ENCODE measurements at regions not wholly inside any gene's neighbourhood (a gene's known extent, or its start where the extent isn't known, plus 50 kb on each side); places are given as distances from the start of the nearest gene placed in this dataset.
A peak's percentile ranks its signal among the peaks of the same experiment; 100 is the strongest.
"Not testable (repeated sequence)": the region's sequence is repeated elsewhere in the genome, so short reads cannot be mapped to it uniquely, and the experiment has no call there.

DNA sequence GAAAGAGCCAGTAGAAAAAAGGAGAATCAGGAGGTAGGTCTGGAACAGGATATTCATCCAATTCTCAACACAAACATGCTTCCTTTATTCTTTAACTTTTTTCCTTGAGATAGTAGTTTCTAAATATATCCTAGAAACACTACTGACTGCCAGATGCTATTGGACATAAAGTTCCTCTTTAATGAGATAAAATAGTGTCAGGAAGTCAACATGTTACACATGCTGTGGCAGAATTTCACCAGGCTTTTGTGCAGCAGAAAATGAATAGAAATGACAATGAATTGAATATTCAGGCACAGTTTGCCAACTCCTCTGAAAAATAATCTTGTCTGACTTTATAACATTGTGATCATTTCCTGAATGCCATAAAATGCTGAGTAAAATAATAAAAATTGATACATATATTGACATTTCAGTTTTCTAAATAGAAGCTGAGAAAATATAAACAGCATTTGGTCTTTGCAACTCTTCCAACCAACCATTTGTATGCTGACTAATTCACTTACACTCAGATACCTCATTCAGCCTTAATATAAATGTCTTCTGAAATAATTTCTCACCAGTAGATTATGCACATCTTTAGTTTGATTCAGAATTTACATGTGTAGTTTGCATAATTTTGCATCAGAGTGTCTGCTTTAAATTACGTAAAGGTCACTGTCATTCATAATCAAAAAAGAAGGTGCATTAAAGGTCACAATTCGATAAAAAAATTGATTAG, 486.1 kb upstream of the ADGRL2 start:
- DNase-seq: no peak

DNA sequence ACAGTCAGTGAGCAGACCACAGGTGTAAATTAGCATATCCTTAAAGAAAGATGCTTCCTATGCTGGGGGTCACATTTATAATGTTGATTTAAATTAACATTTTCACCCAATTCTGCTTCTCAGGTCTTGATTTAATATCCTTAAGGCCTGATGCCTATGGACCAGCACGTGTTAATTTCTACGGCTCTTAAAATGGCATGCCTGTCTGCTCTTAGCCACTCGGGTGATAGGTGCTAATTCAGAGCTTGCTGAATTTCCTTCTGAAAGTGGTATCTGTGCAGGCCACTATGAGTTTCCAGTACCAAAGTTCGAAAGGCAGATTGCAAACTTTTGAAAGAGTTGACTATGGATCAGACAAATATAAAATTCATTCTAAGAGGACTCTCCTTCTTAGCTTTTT, 487.4 kb upstream of the ADGRL2 start:
- DNase-seq: no peak

DNA sequence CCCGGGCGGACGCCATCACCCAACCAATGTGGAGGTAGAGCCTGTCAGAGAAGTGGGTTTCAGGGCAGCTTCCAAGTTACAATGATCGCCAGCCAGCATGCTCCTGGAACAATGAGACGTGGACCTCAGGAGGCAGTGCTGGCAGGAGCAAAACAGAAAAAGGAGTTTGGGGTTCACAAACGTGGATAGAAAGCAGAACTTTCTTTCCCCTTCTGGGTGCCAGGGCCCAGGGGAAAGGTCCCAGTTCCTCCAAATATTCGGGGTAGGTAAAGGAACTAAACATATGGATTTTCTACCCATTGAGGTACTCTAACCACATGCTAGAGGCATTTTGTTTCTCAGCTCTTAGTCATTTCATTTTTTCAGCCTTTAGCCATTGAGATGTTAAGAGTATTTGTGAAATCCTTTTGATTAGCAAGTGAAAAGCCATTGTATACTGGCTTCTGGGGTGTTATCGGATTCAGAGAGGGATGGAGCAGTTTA, 488.4 kb upstream of the ADGRL2 start:
- no peak for DNase-seq

DNA sequence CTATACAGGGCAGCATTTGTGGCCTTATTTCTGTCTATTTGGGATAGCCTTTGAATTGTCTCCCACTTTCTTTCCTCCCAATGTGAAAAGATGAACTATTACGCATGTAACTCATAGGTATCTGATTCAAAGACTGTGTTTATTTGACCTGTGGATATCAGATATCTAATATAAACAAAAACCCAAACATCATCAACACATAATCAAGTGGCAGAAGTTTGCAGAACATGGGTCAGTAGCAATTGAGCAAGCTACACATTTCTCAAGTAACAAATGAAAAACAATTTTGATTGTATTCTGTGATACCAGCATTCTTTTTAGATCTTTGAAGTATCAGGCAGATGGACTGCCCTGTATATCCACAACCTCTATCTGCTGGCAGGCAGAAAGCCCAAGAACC, 490.5 kb upstream of the ADGRL2 start:
- DNase-seq: no peak

DNA sequence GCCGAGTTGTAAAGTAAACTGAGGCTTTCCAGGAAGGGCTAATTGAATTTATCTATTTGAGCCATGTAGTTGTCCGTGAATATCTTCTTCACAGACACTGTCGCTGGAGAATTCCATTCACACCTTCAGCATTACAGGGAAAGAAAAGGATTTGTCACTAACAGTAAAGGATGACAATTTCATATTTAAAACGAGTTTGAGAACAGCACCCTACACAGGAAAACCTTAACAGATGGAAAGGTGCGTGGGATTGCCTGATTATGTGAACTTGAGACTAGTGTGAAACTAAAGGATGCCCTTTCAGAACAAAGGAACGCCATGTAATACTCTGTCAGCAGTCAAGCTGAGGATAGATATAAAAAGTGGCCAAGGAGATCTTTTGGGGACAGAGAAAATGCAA, 492.5 kb upstream of the ADGRL2 start:
- DNase-seq: no peak

DNA sequence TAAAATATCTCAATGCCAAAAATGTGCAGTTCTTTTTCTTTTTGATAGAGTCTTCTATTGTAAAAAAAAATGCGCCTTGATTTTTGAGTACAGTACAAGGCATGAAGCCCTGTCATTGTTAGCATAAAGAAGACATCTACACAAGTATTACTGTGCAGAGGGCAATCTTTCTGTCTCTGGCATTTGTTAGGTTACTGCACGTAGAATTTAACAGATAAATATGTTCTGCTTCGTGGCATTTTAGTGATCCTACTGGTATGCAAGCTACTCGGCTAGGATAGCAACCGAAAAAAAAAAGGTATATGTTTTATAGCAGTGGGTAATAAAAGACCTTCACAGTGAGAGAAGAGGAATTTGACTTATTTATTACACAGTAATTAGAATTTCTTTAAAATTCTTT, 492.9 kb upstream of the ADGRL2 start:
- DNase-seq: no peak

DNA sequence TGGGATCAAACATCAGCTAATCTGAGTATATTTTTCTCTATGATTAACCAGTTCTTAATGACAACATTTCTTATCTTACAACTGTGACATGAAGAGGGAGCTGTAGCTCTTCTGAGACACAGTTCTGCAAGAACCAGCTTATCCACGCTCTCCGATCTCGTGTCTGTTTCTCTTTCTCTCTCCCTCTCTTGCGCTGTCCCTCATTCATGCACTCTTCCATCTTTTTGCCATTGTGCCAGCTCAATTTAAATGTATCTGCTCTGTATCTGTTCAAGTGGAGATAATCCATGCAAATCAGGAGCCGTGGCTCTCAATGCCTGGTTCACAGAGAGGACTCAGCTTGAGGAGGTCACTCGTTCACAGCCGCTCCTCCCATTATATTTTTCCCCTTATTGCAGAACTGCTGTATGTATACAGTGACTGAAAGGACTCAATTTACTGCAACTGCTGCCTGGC, 494.7 kb upstream of the ADGRL2 start:
- DNase-seq: peak; percentile 36 to 53

DNA sequence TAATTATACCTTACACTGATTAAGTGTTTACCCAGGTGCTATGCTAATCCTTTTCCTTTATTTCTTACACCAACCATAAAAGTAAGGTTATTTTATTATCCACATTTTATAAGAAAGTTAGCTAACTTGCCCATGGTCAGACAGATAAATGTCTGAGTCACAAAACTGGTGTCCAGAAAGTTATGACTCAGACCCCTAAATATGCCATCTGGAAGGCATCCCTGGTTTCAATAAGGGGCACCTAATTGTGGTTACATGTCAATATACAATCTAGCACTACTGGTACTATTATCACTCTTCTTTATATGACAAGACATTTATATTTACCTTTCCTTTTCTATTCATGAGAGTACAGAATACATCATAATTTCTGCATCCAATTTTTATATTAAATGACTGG, 496.5 kb upstream of the ADGRL2 start:
- no peak for DNase-seq

DNA sequence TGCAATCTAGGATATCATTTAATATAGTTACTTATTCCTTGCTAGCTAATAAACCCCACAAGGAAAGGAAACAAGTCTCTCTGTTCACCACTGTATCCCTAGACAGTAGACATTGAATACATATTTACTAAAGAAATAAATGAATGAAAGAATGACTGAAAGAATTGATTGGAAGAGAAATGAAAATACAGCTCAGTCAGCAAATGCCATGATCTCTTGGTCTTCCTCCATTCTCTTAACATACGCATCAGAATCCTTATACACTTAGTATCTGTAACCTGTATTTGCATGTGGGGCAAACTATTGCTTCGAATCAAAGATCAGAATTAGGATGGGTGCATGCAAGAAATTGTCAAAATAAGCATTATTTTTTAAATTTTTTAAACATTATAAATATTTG, 500.8 kb upstream of the ADGRL2 start:
- no peak for DNase-seq

DNA sequence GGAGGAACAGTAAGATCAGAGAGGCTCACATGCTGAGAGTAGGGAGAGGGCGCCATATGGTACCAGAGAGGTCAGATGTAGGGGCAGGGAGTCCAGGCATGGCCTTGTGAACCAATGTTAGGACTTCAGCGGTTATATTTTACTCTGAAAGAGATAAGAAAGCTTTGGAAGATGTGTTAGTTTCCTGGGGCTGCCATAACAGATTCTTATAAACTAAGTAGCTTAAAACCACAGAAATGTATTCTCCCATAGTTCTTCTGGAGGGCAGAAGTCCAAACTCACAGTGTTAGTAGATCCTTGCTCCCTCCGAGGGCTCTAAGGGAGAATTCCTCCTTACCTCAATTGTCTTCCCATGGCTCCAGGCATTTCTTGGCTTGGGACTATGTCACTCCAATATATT, 502.5 kb upstream of the ADGRL2 start:
- no peak for DNase-seq

DNA sequence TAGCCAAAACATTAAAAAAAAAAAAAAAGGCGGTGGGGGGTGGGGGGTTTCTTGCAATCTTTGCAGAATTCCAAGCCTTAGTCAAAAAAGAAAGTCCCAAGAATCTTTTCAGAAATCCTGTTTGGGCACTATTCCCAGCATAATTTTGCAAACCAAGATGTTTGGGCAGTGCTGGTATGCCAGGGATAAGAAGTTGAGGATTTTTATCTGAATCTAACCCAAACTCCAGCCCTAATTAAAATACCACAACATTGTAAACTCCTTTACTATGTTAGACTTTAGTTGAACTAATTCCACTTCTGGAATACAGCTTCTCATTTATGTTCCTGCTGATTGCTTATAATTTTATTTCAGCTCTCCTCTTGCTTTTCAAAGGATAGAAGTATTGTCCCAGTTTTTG, 504.1 kb upstream of the ADGRL2 start:
- DNase-seq: no peak

DNA sequence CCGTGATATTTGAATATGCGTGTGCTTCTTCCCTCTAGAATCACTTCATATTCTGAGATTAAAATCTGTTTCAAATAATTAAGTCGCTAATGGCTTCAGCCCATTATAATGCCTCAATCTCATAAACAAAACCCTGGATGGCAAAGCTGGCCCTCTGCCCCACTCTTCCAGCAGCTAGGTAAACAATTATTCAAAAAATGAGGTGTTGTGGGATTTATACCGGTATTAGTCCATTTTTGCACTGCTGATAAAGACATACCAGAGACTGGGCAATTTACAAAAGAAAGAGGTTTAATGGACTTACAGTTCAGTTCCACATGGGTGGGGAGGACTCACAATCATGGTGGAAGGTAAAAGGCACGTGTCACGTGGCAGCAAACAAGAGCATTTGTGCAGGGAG, 510.4 kb upstream of the ADGRL2 start:
- no peak for DNase-seq

DNA sequence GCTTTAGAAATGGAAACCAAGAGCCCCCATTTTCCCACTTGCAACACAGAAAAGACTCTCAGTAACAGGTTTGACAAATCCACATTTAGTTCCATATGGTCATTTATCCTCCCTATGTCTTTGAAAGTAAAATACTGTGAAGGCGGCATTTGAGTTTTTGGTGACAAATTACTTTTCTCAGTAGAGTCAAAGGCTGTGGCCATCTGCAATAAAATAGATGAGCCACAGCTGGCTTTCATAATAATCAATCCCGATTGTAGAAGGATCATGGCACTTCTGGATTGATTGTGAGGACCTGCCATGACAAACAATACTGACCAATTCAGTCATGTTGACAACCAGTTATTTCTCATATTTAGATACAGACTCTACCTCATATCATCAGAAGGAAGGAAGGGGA, 512.0 kb upstream of the ADGRL2 start:
- no peak for DNase-seq

DNA sequence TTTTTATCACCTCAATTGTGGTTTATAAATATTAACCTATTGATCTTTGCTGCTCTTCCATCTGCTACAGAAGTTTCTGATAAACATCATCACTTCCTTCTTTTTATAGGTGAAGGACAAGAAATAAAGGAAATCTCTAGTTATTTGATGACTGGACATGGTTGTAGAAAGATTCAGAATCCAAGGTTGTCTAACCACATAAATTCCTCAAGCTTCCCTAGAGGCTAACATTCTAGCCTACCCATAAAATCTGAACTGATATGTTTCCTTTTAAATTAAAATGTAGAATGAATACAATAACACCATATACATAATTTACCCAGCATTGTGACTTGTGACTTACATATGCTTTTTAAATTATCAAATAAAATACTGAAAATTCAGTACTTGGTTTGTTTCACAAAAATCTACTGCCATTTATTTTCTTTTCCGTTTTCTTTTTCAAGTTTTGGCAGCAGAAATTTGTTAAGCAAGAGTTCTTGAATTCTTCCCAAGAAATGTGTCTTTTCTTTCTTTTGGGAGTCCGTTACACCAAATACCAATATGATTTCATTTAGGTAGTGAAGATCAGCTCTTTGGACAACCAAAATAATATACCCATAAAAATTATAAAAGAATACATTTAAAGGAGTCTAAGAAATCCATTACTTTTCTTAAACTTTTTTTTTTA, 513.2 kb upstream of the ADGRL2 start:
- no peak for DNase-seq

DNA sequence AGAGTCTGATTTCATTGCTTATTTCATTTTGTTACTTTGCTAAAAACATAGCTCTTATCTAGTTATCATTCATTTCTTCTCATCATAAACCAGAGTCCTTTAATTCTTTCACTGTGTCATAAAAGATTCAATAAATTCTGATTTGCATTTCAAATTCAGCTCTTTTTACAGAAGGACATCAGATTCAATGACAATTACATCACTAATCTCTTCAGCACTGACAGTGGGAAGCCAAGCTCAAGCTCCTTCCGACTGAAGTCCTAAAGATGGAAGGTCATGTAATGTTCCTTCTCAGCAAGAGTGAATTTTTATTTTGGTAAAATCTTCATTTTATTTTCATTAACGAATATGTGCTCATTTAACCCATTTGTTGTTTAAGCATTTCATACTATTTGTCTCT, 530.7 kb upstream of the ADGRL2 start:
- no peak for DNase-seq

DNA sequence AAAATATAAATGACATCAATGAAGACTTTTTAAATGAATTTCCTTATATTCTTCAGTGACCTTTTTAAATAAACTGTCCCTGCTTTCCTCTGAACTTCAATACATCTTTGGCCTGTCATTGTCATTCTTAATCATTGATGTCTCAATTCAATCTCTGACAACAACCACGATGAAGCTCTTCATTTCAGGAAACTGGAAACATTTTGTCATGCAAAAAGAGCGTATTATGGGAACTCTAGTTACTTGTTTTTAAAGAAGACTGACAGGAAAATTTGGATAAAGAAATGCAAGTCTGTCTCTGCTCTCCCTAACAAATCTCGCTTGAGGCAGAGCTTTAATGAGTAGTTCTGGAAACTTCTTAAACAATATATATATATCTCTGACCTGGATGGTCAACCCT, 535.8 kb upstream of the ADGRL2 start:
- no peak for DNase-seq

DNA sequence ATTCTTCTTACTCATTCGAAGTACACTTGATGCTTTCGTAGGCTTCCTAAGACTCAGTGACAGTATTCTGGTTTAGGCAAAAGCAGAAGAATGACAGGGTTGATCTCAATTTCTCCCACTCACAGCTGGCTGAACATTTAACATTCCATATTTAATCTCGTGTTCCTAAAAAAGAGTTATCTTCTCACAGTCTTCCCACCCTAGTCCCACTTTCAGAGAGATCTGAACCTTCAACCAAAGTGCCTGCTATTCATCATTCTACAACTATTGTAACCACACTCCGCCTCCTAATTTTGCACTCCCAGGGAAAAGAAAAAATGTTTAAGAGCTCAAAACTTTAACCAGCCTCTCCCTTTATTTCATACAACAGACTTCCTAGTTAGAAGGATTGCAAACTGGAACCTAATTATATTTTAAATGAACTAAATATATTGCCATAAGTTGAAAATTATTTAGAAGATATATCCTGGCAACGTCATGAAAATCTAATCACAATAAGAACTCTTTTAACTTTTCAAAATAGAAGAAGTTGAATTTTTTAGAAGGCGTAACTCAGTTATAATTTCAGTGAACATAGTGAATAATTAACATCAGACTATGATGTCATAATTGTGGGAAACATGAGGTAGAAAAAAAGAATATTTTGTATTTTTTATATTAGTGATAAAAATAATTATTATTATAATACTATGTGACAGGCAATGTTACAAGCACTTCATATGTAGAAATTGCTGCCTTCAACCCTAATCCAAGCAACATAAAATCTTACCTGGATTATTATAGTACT, 540.9 kb upstream of the ADGRL2 start:
- no peak for DNase-seq

DNA sequence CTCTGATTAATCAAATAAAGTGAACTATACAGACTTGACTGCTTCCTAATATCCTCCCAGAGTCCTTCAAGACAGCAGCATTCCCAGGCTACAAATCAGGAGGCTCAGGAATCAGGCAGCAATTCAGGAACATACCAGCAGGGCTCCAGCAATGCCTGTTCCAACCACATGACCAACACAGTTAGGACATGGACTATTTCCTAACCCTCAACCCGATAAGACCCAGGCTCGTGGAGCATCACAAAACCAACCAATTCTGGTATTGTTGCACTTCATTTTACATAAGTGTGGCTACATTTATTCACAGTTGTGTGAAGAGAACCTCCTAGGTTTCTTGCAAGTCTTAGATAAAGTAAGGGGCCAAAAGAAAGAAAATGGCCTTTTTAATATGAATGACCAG, 546.2 kb upstream of the ADGRL2 start:
- DNase-seq: no peak

DNA sequence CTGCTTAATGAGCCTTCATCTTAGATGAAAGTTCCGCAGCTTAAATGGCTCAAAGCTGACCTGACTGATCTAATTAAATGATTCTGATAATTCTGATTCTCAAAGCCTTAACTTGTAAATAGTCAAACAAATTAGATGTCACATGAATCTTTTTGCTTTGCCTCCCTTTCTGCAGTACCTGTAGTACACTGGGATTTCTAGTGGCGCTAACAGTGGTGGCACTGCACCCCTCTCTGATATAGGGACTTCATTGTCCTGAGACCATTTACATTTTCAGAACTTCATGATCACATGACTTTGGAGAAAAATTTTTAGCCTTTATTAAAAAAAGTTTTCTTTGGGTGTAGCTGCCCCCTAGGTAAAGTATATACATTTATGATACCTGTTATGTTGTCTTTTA, 546.7 kb upstream of the ADGRL2 start:
- no peak for DNase-seq

DNA sequence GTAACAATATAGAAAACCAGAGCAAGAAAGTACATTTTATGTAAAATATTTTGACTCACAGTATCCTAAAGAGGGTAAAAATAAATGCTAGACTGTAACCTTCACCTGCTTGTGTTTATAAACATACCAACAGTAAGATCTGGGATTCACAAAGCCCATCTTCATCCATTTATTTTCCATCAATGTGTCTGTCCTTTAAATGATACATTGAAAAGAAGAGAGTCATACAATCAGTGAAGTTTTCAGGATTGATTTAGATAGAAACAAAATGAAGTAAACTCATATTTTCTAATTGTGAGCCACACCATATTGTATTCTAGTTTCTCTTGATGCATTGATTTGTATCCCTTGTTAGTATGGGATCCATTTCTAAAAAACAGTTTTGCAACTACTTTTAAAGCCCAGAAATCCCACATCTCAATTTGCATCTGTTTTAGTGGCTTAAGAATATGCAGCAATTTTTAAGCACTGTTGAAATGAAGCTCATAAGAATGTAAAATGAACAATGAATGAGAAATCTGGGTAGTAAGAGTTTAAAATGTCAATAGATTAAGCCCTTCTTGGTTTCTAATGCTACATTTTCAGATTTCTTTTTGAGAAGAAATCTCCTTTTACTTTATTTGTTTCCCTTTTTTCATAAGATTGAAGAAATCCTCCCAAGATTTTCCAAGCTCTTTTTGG, 548.1 kb upstream of the ADGRL2 start:
- no peak for DNase-seq

DNA sequence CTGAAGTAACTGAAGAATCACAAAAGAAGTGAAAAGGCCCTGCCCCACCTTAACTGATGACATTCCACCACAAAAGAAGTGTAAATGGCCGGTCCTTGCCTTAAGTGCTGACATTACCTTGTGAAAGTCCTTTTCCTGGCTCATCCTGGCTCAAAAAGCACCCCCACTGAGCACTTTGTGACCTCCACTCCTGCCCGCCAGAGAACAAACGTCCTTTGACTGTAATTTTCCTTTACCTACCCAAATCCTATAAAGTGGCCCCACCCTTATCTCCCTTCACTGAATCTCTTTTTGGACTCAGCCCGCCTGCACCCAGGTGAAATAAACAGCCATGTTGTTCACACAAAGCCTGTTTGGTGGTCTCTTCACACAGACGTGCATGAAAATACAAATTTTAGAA, 549.9 kb upstream of the ADGRL2 start:
- DNase-seq: not testable (repeated sequence)

DNA sequence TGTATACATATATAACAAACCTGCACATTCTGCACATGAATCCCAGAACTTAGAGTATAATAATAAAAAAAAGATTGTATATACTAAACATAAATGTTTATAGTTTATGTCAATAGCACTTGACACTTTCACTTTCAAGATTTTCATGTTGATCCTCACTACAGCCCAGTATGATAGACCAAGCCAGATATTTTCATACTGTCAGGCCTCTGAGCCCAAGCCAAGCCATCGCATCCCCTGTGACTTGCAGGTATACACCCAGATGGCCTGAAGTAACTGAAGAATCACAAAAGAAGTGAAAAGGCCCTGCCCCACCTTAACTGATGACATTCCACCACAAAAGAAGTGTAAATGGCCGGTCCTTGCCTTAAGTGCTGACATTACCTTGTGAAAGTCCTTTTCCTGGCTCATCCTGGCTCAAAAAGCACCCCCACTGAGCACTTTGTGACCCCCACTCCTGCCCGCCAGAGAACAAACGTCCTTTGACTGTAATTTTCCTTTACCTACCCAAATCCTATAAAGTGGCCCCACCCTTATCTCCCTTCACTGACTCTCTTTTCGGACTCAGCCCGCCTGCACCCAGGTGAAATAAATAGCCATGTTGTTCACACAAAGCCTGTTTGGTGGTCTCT, 555.5 kb upstream of the ADGRL2 start:
- DNase-seq: not testable (repeated sequence)

DNA sequence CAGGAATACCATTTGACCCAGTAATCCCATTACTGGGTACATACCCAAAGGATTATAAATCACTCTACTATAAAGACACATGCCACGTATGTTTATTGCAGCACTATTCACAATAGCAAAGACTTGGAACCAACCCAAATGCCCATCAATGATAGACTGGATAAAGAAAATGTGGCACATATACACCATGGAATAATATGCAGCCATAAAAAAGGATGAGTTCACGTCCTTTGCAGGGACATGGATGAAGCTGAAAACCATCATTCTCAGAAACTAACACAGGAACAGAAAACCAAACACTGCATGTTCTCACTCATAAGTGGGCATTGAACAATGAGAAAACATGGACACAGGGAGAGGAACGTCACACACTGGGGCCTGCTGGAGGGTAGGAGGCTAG, 556.1 kb upstream of the ADGRL2 start:
- not testable (repeated sequence) for DNase-seq
